Muscle layer of duodenum (tissue), 2 donors: ENCODE measurements at regions not wholly inside any gene's neighbourhood (a gene's known extent, or its start where the extent isn't known, plus 50 kb on each side); places are given as distances from the start of the nearest gene placed in this dataset.

Experiments
- H3K27ac ChIP-seq: one replicate; pipeline ENCODE4 v1.7.0; 2013; ENCODE audit warnings: mild to moderate bottlenecking, low read length
- H3K27me3 ChIP-seq: one replicate; pipeline ENCODE4 v1.7.0; 2013; ENCODE audit warnings: low read depth, mild to moderate bottlenecking, control low read depth, low read length
- H3K36me3 ChIP-seq, 2 donors: one replicate each; pipeline ENCODE4 v1.7.0; 2013; ENCODE audit warnings: low read length in 2 of 2, control low read depth in 1 of 2, mild to moderate bottlenecking in 1 of 2; ENCODE audit not compliant: insufficient read depth in 2 of 2, control insufficient read depth in 1 of 2
- H3K4me1 ChIP-seq, 2 donors: one replicate each; pipeline ENCODE4 v1.7.0; 2013; ENCODE audit warnings: low read length in 2 of 2, mild to moderate bottlenecking in 2 of 2, control low read depth in 1 of 2, moderate library complexity in 1 of 2; ENCODE audit not compliant: insufficient read depth in 2 of 2, control insufficient read depth in 1 of 2
- H3K4me3 ChIP-seq, 2 donors: one replicate each; pipeline ENCODE4 v1.7.0; 2013; ENCODE audit warnings: low read length in 2 of 2, low read depth in 1 of 2, mild to moderate bottlenecking in 1 of 2
- H3K9me3 ChIP-seq, 2 donors: one replicate each; pipeline ENCODE4 v1.7.0; 2013; ENCODE audit warnings: low read length in 2 of 2, control low read depth in 1 of 2, mild to moderate bottlenecking in 1 of 2; ENCODE audit not compliant: control insufficient read depth in 1 of 2
- donor health status: healthy.

GRCh38 chr13:84668637-84669036 is 786.4 kb upstream of the SLITRK1 start:
- Histone ChIP-seq H3K27me3 (no peaks in the 10 kb centered on the region), H3K36me3 (no peaks in the 10 kb centered on the region), H3K9me3 (no peaks in the 10 kb centered on the region), H3K4me3 (no peak overlapping the region), H3K4me1 (no peaks in the 10 kb centered on the region), H3K27ac (no peak overlapping the region)

DNA sequence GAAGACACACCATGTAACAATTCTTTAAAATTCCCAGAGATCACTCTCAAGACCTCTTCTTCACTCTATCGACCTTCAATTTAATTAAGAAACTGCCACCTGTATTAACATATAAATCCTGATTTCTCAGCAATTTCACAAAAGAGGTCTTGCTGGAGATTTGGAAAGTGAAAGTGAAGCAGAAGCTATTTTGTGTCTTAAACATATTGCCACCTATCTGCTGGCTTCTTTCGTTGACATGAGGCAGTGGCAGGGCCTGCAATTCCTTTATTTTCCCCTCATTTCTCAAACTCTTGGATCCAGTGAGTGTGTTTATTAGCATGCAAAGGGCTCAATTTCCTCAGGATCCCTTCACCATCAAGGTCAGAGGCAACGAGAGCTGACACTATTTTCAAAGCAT is 780.2 kb upstream of the SLITRK1 start:
- H3K4me3 ChIP-seq, result no peak overlapping the region

DNA sequence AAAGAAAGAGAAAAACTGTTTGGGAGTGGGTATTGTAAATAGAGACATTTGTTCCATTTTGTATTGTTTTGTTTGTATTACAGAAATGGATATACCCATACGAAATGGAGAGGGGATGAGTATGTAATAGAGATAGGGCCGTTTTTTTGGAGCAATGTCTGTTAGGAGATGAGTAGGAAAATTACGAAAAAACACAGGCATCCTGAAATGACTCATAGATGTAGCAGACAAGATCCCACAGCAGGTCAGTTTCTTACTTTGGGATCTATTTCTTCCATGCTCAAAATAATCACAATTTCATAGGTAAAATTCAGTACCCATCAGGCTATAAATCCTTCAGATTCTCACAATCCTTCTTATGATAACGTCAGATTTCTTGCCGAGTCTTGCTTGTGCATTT is 779.4 kb upstream of the SLITRK1 start:
- H3K27me3 ChIP-seq, result no peaks in the 10 kb centered on the region
- no peak overlapping the region for H3K4me3 ChIP-seq
- no peak overlapping the region for H3K27ac ChIP-seq
- H3K4me1 ChIP-seq, result no peaks in the 10 kb centered on the region
- H3K9me3 ChIP-seq, result no peaks in the 10 kb centered on the region
- H3K36me3 ChIP-seq, result no peaks in the 10 kb centered on the region

More for the DNA sequence above, 780.2 kb upstream of the SLITRK1 start:
- H3K27me3 ChIP-seq, result no peaks in the 10 kb centered on the region
- H3K9me3 ChIP-seq, result no peaks in the 10 kb centered on the region
- H3K27ac ChIP-seq, result no peak overlapping the region
- no peaks in the 10 kb centered on the region for H3K4me1 ChIP-seq
- no peaks in the 10 kb centered on the region for H3K36me3 ChIP-seq

DNA sequence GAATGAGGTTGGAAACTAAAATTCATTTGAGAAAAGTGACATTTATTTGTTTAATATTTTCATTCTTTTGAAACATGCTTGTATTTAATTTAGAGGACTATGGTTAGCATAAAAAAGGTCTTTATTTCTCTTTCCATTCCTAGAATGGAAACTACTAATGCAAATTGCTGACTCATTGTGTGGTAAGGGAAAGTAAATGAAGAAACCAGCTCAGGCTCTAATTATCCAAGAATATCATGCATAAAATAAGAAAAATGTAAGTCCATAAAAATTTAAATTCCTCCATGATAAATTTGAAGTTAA is 777.0 kb upstream of the SLITRK1 start:
- no peaks in the 10 kb centered on the region for H3K4me1 ChIP-seq
- no peaks in the 10 kb centered on the region for H3K36me3 ChIP-seq
- H3K9me3 ChIP-seq, result no peaks in the 10 kb centered on the region
- no peak overlapping the region for H3K27ac ChIP-seq
- no peak overlapping the region for H3K4me3 ChIP-seq
- no peaks in the 10 kb centered on the region for H3K27me3 ChIP-seq

- Histone ChIP-seq H3K36me3 (no peaks in the 10 kb centered on the region), H3K4me1 (no peaks in the 10 kb centered on the region), H3K27ac (no peak overlapping the region), H3K27me3 (no peaks in the 10 kb centered on the region), H3K9me3 (no peaks in the 10 kb centered on the region), H3K4me3 (no peak overlapping the region)
These were observed 776.5 kb upstream of the SLITRK1 start for GRCh38 chr13:84658491-84659358.

DNA sequence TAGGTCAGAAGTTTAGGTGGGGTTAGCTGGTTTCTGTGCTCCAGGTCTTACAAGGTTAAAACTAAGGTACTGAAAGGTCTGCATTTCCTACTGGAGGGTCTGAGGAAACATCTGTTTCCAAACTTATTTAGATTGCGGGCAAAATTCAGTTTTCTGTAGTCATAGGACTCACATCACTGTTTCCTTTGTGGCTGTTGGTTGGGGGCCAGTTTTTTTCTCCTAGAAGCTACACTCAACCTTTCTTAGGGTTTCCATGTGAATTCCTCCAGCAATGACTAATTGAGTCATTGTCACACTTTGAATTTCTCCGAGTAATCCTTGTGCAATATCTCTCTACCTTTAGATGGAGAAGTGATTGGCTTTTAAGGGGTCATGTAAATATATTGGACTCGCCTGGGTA is 773.4 kb upstream of the SLITRK1 start:
- no peaks in the 10 kb centered on the region for H3K27me3 ChIP-seq
- H3K9me3 ChIP-seq, result no peaks in the 10 kb centered on the region
- no peaks in the 10 kb centered on the region for H3K4me1 ChIP-seq
- H3K36me3 ChIP-seq, result no peaks in the 10 kb centered on the region
- no peak overlapping the region for H3K27ac ChIP-seq
- H3K4me3 ChIP-seq, result no peak overlapping the region

- no peaks in the 10 kb centered on the region for H3K27me3 ChIP-seq
- H3K9me3 ChIP-seq, result no peaks in the 10 kb centered on the region
- H3K27ac ChIP-seq, result no peak overlapping the region
- no peak overlapping the region for H3K4me3 ChIP-seq
- H3K4me1 ChIP-seq, result no peaks in the 10 kb centered on the region
- H3K36me3 ChIP-seq, result no peaks in the 10 kb centered on the region
These were observed 772.5 kb upstream of the SLITRK1 start for GRCh38 chr13:84654654-84655275.

GRCh38 chr13:84653915-84654534 is 771.8 kb upstream of the SLITRK1 start:
- H3K36me3 ChIP-seq, result no peaks in the 10 kb centered on the region
- H3K27ac ChIP-seq, result no peak overlapping the region
- H3K9me3 ChIP-seq, result no peaks in the 10 kb centered on the region

GRCh38 chr13:84651705-84652104 is 769.4 kb upstream of the SLITRK1 start:
- H3K9me3 ChIP-seq, result no peaks in the 10 kb centered on the region
- H3K27me3 ChIP-seq, result no peaks in the 10 kb centered on the region
- no peak overlapping the region for H3K4me3 ChIP-seq
- no peaks in the 10 kb centered on the region for H3K36me3 ChIP-seq
- peaks cover 0 to 3% of the 10 kb centered on the region in 2 donors for H3K4me1 ChIP-seq
- H3K27ac ChIP-seq, result no peak overlapping the region

More at GRCh38 chr13:84653915-84654534, 771.8 kb upstream of the SLITRK1 start:
- H3K4me3 ChIP-seq, result no peak overlapping the region
- no peaks in the 10 kb centered on the region for H3K27me3 ChIP-seq
- H3K4me1 ChIP-seq, result no peaks in the 10 kb centered on the region

DNA sequence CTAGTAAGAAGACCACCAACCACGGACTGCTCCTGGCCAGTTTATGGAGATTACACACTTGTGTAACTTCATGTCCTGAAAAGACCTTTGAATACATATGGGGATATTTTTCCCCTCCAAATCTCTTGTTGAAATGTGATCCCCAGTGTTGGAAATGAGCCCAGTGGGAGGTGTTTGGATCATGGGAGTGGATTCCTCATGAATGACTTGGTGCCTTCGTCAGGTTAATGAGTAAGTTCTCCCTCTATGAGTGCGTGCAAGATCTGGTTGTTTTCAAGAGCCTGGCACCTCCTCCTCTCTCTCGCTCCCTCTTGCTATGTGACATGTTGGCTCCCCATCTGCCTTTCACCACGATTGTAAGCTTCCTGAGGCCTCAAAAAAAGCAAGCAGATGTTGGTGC is 769.0 kb upstream of the SLITRK1 start:
- no peak overlapping the region for H3K27ac ChIP-seq

GRCh38 chr13:84649853-84650252 is 767.6 kb upstream of the SLITRK1 start:
- peaks cover 0 to 10% of the 10 kb centered on the region in 2 donors for H3K4me1 ChIP-seq
- no peak overlapping the region for H3K4me3 ChIP-seq
- H3K27me3 ChIP-seq, result no peaks in the 10 kb centered on the region
- H3K36me3 ChIP-seq, result no peaks in the 10 kb centered on the region
- no peak overlapping the region for H3K27ac ChIP-seq
- H3K9me3 ChIP-seq, result no peaks in the 10 kb centered on the region

More for the DNA sequence above, 769.0 kb upstream of the SLITRK1 start:
- Histone ChIP-seq H3K4me1 (peaks cover 0 to 3% of the 10 kb centered on the region in 2 donors), H3K4me3 (no peak overlapping the region), H3K36me3 (no peaks in the 10 kb centered on the region), H3K27me3 (no peaks in the 10 kb centered on the region), H3K9me3 (no peaks in the 10 kb centered on the region)
